NCI-H1417 treated with DMSO at 0.1 percent for 48 hours (cell line): ENCODE measurements at regions not wholly inside any gene's neighbourhood (a gene's known extent, or its start where the extent isn't known, plus 50 kb on each side); places are given as distances from the start of the nearest gene placed in this dataset.

ENCODE experiments used
- DNase-seq: peaks from one replicate; lab custom pipeline; 2025; lab: John Stamatoyannopoulos, UW

DNA sequence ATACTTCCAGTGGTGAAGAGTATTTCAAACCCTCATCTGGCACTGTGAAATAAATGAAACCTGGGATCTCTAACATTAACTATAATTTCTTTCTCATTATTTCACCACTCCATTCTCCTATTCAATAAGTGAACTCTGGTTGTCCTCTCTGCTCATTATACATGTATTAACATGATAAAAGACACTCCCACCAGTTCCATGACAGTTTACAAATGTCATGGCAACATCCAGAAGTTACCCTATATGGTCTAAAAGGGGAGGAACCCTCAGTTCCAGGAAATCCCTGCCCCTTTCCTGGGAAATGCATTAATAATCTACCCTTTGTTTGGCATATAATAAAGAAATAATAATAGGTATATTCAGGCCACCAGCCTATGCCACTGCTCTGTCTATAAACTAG lies 62.7 kb upstream of the BRINP3 start:
- DNase-seq, result no peak

DNA sequence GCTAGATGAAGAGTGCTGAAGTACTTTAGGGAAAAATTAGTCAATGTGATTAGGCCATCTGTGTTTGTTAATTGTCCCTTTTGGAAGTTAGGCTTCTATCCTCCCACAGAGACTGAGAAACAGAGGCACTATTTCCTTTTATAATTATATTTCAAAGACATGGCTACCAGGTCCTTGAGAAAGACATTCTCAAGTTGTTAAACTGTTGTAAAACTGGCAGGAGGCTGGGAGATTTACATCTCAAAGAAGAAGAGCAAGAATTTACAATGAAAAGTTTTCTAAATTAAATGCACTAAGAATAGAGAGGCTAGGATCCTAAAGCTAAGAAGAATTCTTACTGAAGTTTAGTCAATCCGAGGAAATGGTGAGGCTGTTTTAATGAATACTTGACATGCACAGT lies 74.0 kb upstream of the BRINP3 start:
- DNase-seq, result no peak

DNA sequence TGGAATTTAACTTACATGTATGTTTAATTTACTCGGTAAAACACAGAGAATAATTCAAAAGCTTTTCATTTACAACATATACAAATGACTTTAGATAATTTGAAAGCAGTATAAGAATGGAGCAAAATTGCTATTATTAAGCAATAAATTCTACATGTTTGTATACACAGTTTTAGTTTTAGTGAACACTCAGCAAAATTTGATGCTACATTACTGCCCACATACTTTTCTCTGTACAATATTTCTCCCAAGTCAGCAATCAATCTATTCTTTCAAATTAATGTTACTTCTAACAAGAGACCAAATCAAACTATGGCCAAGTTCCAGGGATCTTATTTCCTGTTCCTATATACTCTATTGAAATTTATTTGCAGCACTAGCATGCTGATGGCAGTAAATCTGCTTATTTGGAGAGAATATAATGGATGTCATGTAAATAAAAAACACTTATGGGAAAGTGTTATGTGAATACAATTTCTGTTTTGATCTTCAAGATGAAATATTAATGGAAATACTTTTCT lies 82.6 kb upstream of the BRINP3 start:
- no peak for DNase-seq

DNA sequence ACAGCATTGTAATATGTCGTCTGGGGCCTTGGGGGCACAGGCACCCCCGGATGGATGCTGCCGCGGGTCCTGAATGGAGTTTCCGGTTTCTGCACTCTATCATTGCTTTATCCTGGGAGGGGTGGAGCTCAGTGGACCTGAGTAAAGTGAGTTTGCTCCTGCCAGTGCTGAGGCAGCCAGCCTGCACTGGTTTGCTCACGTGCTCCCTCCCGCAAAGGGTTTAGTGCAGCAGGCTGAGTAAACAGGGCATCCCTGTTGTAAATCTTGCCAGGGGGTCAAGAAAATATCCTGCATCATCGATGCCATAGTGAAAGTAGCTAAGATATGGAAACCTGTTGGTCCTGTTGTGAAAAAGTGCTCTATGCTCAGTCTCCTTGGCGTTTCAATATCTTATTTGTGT lies 85.6 kb upstream of the BRINP3 start:
- no peak for DNase-seq

DNA sequence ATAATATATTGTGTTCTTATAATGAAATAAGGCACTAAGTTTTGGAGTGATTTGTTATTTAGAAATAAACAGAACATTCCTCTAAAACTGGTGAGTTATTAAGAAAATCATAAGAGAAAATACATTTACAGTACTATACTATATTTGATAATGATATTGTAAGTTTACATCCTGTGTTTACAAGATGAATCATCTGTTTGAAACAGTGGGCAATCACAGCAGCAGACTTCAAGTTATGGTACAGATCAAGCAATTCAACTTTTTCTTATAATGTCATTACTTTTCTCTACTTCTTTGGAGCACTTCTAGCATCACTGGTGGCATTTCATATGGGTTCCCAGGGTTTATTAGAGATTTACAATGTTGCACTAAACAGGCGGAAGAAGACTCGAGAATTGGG lies 86.5 kb upstream of the BRINP3 start:
- DNase-seq, result no peak

DNA sequence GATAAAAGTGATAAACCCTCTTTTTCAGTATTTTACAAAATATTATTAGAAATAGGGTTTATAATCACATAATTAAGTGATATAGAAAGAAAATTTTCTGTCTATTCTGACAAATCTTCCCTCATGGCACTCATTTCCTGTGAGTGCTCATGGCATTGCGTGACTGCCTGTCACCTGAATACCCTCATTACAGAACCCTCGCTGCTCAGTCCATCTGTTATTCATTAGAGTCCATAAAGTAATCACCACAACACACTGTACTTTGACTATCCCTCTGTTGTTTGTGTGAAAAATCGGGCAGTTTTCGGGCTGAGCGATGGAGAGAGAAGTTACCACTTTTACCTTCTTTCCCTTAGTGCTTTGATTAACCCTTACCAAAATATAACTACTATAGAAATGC lies 100.4 kb upstream of the BRINP3 start:
- DNase-seq, result no peak

DNA sequence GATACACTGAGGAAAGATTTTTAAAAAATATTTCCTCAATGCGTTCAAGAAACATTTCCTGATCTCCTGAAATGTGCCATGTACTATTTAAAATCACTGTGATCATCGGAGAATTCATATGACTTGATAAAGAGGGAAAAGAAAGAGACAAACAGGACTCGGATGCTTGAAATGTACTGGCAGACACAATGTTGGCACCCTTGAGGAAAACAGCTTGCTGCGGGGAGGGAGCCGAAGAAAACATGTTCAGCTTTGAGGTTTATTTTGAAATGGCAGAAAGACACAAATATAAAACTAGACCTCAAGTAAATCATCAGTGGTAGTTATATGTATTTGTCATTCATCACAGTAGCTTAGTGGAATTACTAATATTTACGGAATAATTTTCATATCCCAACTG lies 100.9 kb upstream of the BRINP3 start:
- no peak for DNase-seq

DNA sequence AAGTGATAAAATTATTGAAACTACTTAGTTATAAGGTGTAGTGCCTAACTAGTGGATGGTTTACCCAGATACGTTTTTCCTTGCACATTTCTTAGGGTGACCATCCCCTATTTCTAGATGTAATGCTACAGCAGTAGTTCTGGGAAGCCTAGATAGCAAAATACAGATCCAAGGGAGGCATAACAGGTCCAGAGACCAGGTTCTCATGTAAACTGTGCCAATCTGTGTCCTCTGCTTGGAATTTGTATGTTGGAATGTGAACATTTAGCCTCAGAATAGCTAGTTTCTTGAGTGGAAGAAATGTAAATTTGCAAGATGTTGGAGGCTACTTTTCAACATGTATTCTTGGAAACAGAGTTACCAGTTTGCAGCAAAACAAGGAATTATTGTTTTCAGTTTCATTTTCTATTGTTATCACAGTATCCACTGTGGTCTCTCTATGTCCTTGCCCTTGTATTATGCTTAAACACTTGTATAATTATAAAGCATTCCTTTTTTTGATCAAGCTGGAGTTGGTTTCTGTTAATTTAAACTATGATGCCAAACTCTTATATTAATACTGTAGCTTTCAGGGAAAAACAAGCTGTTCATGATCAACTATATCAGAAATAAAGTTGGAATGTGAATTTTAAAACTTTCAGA lies 102.0 kb upstream of the BRINP3 start:
- no peak for DNase-seq

DNA sequence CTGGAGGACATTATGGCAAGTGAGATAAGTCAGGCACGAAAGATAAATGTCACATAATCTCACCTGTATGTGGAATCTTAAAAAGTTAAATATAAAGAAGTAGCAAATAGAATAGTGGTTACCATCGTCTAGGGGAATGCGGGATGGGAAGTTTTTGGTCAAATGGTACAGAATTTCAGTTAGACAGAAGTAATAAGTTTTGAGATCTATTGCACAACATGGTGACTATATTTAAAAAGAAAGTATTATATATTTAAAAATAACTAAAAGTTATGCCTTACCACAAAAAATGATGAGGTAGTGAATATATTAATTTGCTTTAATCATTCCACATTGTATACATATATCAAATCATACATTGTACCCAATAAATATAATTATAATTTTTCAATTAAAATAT lies 106.2 kb upstream of the BRINP3 start:
- DNase-seq, result no peak

DNA sequence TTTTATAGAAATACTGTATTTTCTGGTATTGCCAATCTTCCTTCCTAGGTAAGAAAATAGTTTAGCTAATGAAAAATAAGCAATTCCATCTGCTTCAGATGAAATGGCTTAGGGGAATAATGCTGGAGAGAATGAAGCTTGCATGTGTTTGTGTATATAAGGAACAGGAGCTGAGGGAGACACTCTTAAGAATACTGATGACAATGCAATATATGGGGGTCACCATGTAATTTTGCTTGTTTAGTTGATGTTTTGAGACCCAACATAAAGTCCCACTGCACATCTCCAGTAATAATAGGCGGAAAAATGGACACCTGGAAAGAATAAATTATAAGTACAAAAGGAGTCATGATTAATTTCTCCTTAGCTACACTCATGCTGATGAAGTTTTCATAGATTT lies 110.8 kb upstream of the BRINP3 start:
- DNase-seq, result no peak

DNA sequence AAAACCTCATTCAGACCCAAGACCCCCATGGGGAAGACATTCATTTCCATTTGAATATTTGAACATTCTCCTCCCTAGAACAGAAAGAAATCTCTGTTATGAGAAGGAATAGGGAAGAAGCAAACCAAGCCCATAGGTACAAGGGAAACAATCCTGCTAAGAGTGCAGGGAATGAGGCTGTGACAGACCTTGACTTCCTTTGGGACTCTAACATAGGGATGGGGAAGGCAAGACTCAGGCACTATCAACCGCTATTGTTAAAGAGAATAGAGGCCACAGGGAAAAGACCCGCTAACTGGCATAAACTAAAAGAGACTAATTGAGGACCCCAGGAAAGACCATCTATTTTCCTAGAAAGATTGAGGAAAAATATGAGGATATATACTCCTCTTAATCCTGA lies 117.8 kb upstream of the BRINP3 start:
- no peak for DNase-seq

DNA sequence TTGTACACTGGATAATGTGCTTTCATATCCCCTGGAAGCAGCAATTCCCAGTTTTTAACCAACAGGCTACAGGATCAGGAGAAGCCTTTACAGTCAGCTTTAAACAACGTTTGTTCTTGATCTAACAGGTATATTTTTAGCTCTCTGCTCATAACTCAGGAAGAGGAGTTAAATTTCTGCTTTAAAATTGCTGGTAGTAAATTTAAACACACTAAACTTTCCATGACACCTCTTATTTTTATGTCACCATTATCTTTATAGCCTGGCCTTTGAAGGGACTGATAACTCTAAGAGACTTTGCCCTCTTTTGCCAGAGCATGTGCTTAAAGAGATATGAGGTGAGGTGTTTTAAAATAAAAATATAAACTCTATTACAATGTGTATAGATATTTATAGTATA lies 119.6 kb upstream of the BRINP3 start:
- DNase-seq, result no peak

DNA sequence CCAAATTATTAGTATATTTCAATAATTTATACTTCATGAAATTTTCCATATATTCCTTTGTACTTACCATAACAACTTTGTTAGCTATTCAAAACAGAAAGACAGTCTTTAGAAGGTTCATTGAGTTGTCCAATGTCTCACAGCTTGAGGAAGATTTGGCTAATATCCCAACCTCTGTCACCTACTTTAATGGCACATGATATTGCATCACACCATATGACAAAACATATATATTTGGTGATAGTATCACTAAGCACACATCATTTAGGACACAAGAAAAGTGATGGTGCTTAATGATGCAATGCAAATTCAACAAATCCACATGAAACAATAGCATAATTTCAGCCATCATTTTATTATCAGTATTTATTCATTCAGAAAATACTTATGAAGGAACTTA lies 122.0 kb upstream of the BRINP3 start:
- DNase-seq, result no peak

DNA sequence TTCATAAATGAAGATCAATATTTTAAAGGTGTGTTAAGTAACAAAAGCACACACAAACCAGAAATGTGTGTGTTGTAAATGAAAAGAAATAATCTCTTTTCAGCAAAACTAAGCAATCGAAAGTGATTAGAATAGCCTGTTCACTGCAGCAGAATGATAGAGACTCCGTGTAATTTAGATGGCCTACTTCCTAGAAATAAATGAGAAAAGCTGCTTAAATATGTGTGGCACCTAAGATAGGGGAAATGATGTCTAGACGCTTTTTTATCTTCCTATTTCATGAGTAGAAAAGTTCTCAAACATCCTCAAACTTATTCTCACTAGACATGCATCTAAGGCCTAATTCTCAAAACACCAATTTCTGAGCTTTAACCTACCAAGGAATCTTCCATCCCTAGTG lies 124.7 kb upstream of the BRINP3 start:
- DNase-seq, result no peak

DNA sequence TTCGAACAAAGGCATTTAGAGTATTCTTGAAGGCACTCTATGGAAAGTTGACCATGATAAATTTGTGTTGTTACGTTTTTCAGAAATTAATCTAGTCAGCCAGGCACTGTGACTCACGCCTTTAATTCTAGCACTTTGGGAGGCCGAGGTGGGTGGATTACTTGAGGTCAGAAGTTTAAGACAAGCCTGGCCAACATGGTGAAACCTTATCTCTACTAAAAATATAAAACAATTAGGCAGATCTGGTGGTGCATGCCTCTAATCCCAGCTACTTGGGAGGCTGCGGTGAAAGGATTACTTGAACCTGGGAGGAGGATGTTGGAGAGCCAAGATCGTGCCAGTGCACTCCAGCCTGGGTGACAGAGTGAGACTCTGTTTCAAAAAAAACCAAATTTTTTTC lies 130.6 kb upstream of the BRINP3 start:
- no peak for DNase-seq

DNA sequence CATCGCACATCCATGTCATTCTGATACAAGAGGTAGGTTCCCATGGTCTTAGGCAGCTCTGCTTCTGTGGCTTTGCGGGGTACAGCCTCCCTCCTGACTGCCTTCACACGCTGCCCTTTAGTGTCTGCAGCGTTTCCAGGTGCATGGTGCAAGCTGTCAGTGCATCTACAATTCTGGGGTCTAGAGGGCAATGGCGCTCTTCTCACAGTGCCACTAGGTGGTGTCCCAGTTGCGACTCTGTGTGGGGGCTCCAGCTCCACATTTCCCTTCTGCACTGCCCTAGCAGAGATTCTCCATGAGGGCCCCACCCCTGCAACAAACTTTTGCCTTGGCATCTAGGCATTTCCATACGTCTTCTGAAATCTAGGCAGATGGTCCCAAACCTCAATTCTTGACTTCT lies 138.2 kb upstream of the BRINP3 start:
- DNase-seq, result no peak

DNA sequence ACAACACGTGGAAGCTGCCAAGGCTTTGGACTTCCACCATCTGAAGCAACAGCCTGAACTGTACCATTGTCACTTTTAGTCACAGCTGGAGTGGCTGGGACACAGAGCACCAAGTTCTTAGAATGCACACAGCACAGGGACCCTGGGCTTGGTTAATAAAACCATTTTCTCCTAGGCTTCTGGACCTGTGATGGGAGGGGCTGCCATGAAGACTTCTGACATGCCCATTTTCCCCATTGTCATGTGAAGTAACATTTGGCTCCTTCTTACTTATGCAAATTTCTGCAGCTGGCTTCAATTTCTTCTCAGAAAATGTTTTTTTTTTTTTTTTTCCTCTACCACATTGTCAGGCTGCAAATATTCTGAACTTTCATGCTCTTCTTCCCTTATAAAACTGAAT lies 138.6 kb upstream of the BRINP3 start:
- no peak for DNase-seq

DNA sequence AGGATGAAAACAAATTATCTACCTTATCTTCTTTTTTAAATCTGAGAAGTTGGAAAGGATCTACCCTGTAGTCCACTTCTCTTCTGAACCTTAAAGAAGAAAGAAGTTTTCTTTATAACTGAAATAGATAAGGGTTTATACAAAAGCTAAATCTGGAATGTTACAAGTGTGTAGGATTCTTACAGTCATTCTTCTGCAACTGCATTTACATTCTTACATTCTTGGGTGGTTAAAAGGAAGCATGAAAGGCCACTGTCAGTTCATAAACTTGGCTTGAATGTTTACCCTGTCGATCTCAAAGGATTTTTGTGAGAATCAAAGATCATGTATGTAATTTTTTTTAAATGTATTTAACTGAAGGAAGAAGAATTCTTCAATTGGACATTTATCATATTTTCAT lies 142.1 kb upstream of the BRINP3 start:
- no peak for DNase-seq

DNA sequence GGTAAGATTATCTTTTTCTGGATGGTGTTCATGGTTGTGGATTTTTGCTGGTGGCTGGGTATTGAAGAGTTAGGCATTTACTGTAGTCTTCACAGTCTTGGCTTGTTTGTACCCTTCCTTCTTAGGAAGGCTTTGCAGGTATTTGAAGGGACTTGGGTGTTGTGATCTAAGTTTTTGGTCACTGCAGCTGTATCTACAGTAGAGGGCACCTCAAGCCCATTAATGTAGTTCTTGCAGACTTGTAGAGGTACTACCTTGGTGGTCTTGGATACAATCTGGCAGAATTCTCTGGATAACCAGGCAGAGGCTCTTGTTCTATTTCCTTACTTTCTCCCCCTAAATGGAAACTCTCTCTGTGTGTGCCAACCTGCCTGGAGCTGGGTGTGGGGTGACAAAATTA lies 155.8 kb upstream of the BRINP3 start:
- DNase-seq, result no peak

DNA sequence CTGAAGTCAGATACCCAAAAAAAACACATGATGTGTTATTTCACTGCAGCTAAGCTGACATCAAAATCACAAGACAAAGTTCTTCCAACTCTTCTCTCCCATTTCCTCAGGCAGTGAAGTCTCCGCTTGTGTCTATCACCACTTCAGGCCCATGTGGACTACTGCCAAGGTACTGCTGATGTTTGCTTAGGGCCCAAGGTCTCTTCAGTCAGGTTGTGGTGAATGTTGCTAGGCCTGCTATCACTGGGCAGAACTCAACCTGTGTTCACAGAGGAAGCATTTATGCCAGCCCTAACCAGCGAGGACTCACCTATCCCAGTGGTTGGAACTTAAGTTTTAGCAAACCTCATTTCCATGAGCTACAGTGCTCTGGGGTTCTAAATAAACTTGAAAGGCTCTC lies 156.5 kb upstream of the BRINP3 start:
- no peak for DNase-seq

DNA sequence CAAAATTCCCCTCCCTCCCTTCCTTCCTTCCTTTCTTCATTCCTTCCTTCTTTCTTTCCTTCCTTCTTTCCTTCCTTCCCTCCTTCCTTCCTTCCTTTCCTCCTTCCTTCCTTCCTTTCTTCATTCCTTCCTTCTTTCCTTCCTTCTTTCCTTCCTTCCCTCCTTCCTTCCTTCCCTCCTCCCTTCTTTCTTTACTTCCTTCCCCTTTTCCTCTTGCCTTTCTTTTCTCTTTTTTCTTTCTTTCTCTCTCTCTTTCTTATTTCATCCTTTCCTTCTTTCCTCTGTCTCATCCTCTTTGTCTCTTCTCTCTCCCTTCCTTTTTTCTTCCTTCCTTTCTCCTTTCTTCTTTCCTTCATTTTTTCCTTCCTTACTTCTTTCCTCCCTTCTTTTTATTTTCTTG lies 171.9 kb upstream of the BRINP3 start:
- DNase-seq, result no peak

DNA sequence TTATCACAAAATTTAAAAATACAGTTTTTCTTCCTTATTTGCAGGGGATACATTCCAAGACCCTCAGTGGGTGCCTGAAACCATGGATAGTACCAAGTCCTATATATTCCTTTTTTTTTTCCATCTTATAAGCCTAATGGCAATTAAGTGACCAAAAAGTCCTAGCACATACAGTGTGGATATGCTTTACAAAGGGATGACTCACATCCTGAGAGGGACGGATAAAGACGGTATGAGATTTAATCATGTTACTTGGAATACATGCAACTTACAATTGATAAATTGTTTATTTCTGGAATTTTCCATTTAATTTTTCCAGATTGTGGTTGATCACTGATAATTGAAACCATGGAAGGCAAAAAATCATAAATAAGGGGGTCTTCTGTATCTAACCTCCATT lies 181.2 kb upstream of the BRINP3 start:
- DNase-seq, result no peak

DNA sequence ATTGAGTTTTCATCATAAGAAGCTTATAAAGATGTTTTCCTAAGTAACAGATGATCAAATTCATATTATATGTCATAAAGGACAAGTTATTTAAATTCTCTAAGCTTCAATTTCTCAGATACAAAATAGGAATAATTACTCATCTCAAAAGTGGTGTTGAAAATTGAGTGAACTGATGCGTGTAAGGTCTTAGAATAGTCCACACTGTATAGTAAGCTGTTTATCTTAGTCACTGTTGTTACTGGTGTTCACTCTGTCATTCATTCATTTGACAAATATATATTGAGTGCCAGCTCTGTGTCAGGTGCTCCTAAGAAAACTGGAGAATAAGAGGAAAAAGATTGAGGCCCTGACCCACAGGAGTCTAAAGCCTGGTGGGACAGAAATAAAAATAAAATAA lies 186.3 kb upstream of the BRINP3 start:
- DNase-seq, result no peak

DNA sequence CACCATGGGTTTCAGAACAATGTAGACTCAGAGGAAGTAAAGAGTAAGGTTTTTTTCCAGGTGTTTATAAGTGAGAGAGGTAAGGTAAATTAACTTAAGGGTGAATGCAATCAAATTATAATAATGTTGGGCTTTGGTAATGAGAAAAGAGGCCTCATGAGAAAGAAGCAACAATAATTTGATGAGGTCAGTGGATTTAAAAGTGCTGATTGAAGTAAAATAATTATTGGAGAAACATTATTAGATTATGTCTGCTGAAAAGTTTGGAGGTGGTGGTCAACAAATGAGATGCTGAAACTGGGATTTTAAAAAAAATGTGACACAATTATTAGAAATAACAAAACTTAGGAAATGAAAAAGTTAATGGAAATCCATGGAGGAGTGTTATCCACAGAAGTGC lies 187.4 kb upstream of the BRINP3 start:
- DNase-seq, result no peak

DNA sequence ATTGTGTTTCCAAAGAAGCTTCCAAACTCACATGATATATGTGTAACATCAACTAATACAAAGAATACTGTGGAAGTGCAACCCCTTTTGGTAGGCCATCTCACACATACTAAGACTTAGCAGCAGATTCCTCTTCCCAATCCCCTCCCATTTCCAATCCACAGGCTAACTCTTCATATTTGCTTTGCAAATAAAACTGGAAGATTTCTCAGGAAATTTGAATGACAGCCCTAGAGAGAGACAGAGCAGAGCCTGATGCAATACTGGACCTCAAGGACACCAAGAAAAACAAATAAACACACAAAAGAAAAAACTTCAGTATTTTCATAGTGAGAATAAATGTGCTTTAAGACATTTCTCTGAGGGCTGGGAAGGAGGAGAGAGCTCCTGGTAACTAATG lies 190.2 kb upstream of the BRINP3 start:
- DNase-seq, result no peak
